GM06990 (cell line): ENCODE measurements at regions not wholly inside any gene's neighbourhood (a gene's known extent, or its start where the extent isn't known, plus 50 kb on each side); places are given as distances from the start of the nearest gene placed in this dataset.

ENCODE experiments used
- DNase-seq: peaks from one replicate; pipeline ENCODE4 v3.0.0-alpha.2; 2011; ENCODE audit not compliant: insufficient read length; ENCODE audit errors: extremely low read depth
- H3K27me3 ChIP-seq: replicated peaks from 2 replicates; pipeline ENCODE4 v1.6.0; 2011; ENCODE audit warnings: low read length; ENCODE audit not compliant: control insufficient read depth, insufficient read depth
- H3K36me3 ChIP-seq: 2 replicates; pipeline ENCODE4 v1.5.1; 2011; ENCODE audit warnings: low read length; ENCODE audit not compliant: control insufficient read depth, insufficient read depth
- H3K4me3 ChIP-seq: replicated peaks from 2 replicates; pipeline ENCODE4 v1.5.1; 2011; ENCODE audit warnings: low read depth, mild to moderate bottlenecking, control low read depth, low read length
- TF ChIP-seq, protein P1 (sequence below): IDR thresholded peaks from 2 replicates; pipeline ENCODE4 v1.5.1; 2011; ENCODE audit warnings: low read length, control low read depth, mild to moderate bottlenecking, inconsistent platforms; ENCODE audit not compliant: insufficient read depth, poor library complexity, severe bottlenecking

DNA sequence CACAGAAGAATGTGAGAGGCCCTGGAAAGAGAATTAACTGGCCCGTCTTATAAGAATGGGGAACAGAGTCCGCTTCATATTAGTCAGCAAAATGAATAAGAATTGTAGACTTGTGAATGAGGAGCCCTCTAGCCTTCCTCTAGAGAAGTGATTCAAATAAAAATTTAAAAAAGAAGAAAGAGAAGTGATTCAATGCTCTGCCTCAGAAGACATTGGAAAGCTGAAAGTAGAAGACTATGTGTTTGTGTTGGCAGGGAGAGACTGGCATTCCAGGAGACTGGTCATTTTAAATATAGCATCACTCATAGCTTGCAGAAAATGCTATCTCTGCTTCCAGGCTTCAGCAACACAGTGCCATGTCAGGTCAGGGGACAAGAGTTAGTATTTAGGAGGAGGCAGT, 190.6 kb upstream of the HS3ST3A1 start:
- no peak for DNase-seq
- Histone ChIP-seq H3K36me3 (no peaks in the 10 kb centered on the region), H3K4me3 (no peak overlapping the region), H3K27me3 (no peaks in the 10 kb centered on the region)
- TF ChIP-seq, protein P1, sequence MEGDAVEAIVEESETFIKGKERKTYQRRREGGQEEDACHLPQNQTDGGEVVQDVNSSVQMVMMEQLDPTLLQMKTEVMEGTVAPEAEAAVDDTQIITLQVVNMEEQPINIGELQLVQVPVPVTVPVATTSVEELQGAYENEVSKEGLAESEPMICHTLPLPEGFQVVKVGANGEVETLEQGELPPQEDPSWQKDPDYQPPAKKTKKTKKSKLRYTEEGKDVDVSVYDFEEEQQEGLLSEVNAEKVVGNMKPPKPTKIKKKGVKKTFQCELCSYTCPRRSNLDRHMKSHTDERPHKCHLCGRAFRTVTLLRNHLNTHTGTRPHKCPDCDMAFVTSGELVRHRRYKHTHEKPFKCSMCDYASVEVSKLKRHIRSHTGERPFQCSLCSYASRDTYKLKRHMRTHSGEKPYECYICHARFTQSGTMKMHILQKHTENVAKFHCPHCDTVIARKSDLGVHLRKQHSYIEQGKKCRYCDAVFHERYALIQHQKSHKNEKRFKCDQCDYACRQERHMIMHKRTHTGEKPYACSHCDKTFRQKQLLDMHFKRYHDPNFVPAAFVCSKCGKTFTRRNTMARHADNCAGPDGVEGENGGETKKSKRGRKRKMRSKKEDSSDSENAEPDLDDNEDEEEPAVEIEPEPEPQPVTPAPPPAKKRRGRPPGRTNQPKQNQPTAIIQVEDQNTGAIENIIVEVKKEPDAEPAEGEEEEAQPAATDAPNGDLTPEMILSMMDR: no peak

DNA sequence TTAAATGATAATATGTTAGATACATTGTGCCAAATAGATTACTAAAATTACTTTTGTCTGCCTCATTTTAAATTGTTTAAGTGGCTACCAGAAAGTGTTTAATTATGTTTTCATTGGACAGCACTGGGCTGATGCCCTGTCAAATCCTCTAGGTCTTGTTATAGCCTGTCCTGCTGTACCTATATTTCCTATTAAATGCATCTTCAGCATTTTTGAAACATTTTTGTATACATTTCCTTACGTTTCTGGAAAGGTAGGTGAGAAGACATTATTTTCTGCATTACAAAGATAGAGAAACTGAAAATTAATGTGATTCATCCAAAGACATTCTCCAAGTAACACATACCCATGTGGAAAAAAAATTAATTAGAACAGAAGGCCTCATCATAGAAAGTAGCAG, 192.2 kb upstream of the HS3ST3A1 start:
- Histone ChIP-seq H3K27me3 (no peaks in the 10 kb centered on the region), H3K4me3 (no peak overlapping the region), H3K36me3 (no peaks in the 10 kb centered on the region)
- TF ChIP-seq, protein P1: no peak
- DNase-seq: no peak

DNA sequence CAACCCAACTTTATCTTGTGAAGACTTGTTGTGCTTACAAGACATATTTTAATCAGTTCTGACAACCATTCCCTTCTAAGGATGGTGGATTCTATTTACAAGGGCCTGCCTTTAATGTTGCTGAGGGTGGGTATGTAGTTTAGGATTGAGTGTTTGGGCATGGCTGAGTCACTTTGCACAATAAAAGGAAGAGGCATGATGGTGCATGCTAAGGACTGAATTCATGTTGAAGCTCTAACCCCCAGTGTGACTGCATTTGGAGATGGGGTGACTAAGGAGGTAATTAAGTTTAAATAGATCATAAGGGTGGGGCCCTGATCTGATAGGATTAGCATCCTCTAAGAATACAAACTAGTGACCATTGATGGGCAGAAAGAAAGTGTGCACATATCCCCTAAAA, 196.1 kb upstream of the HS3ST3A1 start:
- DNase-seq: no peak
- Histone ChIP-seq H3K4me3 (no peak overlapping the region), H3K36me3 (no peaks in the 10 kb centered on the region), H3K27me3 (no peaks in the 10 kb centered on the region)
- TF ChIP-seq, protein P1: no peak

DNA sequence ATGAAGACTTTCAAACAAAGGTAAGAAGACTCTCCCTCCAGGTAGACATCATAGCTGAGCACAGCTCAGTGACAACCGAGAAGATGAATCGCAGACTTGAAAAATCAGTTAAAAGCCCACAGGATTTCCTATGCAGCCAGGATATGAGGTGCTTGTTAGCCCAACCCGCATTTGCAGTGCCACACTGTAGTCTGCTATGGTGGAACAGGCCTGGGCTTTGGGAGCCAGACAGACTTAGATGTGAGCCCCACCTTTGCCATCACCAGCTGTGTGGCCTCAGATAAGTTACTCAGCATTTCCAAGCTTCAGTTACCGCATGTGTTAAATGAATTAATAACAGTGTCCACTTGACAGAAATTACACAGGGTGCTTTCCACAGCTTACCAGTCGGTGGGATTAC, 204.4 kb upstream of the HS3ST3A1 start:
- no peak for DNase-seq
- no peaks in the 10 kb centered on the region for H3K27me3 ChIP-seq
- no peaks in the 10 kb centered on the region for H3K36me3 ChIP-seq
- no peak overlapping the region for H3K4me3 ChIP-seq
- TF ChIP-seq, protein P1: no peak

DNA sequence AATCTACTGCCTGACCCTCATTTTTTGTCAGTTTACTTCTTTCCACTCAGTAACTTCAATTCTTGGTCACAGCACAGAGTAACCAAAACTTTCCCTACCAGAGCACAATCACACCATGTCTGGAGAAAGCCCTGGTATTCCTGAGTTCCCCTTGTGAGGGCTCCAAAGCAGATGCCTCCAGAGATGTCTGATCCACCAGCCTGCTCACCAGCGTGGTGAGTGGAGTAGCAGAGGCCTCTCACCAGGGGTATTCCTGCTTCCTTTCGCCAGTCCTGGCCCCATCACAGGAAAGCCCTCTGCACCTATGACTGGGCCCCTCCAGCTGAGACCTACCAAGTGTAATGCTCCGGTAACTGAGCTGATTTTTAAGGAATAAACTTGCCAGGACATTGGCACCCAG, 205.4 kb upstream of the HS3ST3A1 start:
- DNase-seq: no peak
- H3K4me3 ChIP-seq: no peak overlapping the region
- H3K27me3 ChIP-seq: no peaks in the 10 kb centered on the region
- TF ChIP-seq, protein P1: no peak
- H3K36me3 ChIP-seq: no peaks in the 10 kb centered on the region

DNA sequence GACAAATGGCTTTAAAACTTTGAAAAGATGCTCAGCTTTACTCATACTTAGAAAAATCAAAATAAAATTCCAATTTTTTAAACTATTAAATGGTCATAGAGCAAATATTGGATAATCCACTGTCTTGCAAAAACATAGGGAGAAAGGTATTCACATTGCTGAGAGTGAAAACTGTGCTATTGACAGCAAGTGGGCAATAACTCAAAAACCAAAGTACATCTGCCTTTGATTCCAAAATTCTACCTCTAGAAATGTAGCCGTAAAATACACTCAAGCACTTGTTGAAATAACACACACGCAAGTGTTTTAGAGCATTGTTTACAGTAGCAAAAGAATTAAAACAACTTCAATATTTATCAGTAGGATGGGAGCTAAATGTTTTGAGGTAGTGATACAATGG, 210.6 kb upstream of the HS3ST3A1 start:
- DNase-seq: no peak
- no peaks in the 10 kb centered on the region for H3K36me3 ChIP-seq
- TF ChIP-seq, protein P1: no peak
- no peak overlapping the region for H3K4me3 ChIP-seq
- H3K27me3 ChIP-seq: no peaks in the 10 kb centered on the region
